ENCODE measurements at regions not wholly inside any gene's neighbourhood (a gene's known extent, or its start where the extent isn't known, plus 50 kb on each side); places are given as distances from the start of the nearest gene placed in this dataset.

GRCh38 chr4:171130256-171130801 lies 682.9 kb upstream of the GALNTL6 start:
- no peak for TF ChIP-seq CTCF (IDR thresholded peaks at IDR 0.05; ENCODE audit: low read length, missing control alignments)
- no peak for DNase-seq (ENCODE audit: low read depth)

GRCh38 chr4:171118091-171118490 lies 695.1 kb upstream of the GALNTL6 start:
- no peak for TF ChIP-seq CTCF (IDR thresholded peaks at IDR 0.05; ENCODE audit: low read length, missing control alignments)
- DNase-seq (ENCODE audit: low read depth) = no peak
- H3K4me3 ChIP-seq (replicated peaks; ENCODE audit: low read depth, low read length) = no peak overlapping the region

More at GRCh38 chr4:171130256-171130801, 682.9 kb upstream of the GALNTL6 start:
- no peak overlapping the region for H3K4me3 ChIP-seq (replicated peaks; ENCODE audit: low read depth, low read length)

- DNase-seq (ENCODE audit: low read depth) = no peak
- TF ChIP-seq CTCF (IDR thresholded peaks at IDR 0.05; ENCODE audit: low read length, missing control alignments) = no peak
- H3K4me3 ChIP-seq (replicated peaks; ENCODE audit: low read depth, low read length) = no peak overlapping the region
Observed at GRCh38 chr4:171117457-171117856, 695.7 kb upstream of the GALNTL6 start.

- no peak for DNase-seq (ENCODE audit: low read depth)
- TF ChIP-seq CTCF (IDR thresholded peaks at IDR 0.05; ENCODE audit: low read length, missing control alignments) = no peak
Observed at GRCh38 chr4:171101845-171102244, 711.4 kb upstream of the GALNTL6 start.

GRCh38 chr4:171087089-171087488 lies 726.1 kb upstream of the GALNTL6 start:
- no peak overlapping the region for H3K4me3 ChIP-seq (replicated peaks; ENCODE audit: low read depth, low read length)
- no peak for TF ChIP-seq CTCF (IDR thresholded peaks at IDR 0.05; ENCODE audit: low read length, missing control alignments)
- no peak for DNase-seq (ENCODE audit: low read depth)

More at GRCh38 chr4:171101845-171102244, 711.4 kb upstream of the GALNTL6 start:
- no peak overlapping the region for H3K4me3 ChIP-seq (replicated peaks; ENCODE audit: low read depth, low read length)

GRCh38 chr4:171067422-171067821 lies 745.8 kb upstream of the GALNTL6 start:
- no peak for DNase-seq (ENCODE audit: low read depth)

More at GRCh38 chr4:171067422-171067821, 745.8 kb upstream of the GALNTL6 start:
- no peak for TF ChIP-seq CTCF (IDR thresholded peaks at IDR 0.05; ENCODE audit: low read length, missing control alignments)
- H3K4me3 ChIP-seq (replicated peaks; ENCODE audit: low read depth, low read length) = no peak overlapping the region

All from fibroblast of pulmonary artery (primary cell).